ENCODE measurements at regions not wholly inside any gene's neighbourhood (a gene's known extent, or its start where the extent isn't known, plus 50 kb on each side); places are given as distances from the start of the nearest gene placed in this dataset.

DNA sequence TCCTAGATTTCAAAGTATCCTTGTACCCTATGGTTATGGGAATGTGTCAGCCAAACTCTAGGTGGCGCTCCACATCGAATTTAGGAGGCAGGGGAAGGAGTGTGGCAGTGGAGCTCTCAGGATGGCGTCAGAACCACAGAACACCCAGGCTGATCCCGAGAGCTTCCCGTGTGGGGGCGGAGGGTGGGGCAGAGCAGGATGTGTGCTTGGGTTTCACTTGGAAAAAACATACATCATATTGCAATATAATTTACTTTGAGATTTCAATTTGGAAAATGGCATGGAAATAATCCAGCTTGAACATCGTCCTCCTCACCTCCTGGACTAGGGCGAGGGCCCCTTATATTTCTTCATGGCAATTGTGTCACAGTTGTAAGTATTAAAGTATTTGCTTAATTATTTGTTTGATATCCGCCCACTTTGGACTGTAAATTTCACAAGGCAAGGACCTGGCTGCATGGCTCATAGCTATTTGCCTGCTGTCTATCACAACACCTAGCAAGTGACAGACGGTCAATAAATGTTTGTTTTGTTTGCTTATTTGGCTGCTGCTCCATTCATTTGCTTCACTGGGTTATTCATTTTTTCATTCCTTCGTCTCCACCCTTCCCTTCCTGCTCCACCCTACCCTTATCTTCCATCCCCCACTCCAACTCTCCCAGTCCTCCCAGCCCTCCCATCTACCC is 221.5 kb upstream of the HMGA2 start:
- no peaks in the 10 kb centered on the region for H3K9me3 Mint-ChIP-seq (ENCODE audit: unreplicated experiment)
- TF ChIP-seq, protein P1, sequence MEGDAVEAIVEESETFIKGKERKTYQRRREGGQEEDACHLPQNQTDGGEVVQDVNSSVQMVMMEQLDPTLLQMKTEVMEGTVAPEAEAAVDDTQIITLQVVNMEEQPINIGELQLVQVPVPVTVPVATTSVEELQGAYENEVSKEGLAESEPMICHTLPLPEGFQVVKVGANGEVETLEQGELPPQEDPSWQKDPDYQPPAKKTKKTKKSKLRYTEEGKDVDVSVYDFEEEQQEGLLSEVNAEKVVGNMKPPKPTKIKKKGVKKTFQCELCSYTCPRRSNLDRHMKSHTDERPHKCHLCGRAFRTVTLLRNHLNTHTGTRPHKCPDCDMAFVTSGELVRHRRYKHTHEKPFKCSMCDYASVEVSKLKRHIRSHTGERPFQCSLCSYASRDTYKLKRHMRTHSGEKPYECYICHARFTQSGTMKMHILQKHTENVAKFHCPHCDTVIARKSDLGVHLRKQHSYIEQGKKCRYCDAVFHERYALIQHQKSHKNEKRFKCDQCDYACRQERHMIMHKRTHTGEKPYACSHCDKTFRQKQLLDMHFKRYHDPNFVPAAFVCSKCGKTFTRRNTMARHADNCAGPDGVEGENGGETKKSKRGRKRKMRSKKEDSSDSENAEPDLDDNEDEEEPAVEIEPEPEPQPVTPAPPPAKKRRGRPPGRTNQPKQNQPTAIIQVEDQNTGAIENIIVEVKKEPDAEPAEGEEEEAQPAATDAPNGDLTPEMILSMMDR (IDR thresholded peaks at IDR 0.05; ENCODE audit: unreplicated experiment), result peak; percentile 67

DNA sequence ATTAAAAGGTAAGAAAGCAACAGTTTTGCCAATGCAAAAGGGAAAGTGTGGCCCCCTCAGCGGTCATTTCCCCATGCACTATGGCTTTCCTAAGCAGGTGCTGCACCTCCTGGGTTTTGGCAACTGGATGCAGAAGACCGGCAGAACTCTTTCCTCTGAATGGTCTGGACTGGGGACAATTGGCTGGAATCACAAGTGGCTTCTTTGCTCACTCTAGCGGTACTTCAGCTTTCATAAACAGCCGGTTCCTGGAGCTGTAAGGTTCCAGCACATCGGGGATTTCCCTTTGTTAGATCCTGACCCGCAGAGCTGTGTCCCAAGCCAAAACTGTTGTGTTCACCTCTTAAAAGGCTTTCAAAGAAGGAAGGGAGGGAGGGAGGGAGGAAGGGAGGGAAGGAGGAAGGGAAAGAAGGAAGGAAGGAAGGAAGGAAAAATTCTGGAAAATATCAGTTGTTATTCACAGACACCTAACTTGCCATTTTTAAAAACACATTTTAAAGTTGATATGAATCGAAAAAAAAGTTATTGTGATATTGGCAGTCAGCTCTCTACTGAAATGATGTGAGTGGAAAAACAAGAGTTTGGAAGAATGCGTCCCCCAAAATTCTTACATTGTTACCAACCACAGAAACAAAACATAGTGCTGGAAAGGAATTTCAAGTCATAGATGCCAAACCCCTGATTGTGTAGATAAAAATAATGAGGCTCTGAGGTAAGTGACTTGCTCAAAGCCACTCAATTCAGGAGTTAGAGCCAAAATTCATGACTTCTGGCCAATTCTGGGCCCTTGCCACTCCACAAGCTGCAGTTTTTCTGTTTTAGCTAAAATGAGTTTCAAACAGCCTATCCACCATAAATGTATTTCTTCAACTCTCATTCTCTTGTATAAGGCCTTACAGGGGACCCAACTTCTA is 220.6 kb upstream of the HMGA2 start:
- peak overlapping the region; percentile 81 for H3K4me3 Mint-ChIP-seq (ENCODE audit: unreplicated experiment)
- H3K9me3 Mint-ChIP-seq (ENCODE audit: unreplicated experiment), result no peaks in the 10 kb centered on the region
- intact Hi-C loops (cut with micrococcal nuclease), result loop anchor here (1.0 to 5.0 kb wide), 6 partner anchors 91 to 484 kb away; partner anchors contain the start of gene HMGA2
- peak overlapping the region; percentile 42 for H3K27ac Mint-ChIP-seq (ENCODE audit: low read depth, unreplicated experiment)
- CTCF ChIA-PET, result interaction anchor here (0.6 to 4.7 kb wide), 25 partner anchors 13 to 409 kb away, joined by 3 to 76 read pairs (median 5); no protein-coding TSS in a partner anchor
- peak; percentile 91 for DNase-seq (ENCODE audit: unreplicated experiment)
- H3K4me1 Mint-ChIP-seq (ENCODE audit: insufficient read depth, unreplicated experiment), result peaks cover 42% of the 10 kb centered on the region
- TF ChIP-seq, protein P1 (IDR thresholded peaks at IDR 0.05; ENCODE audit: unreplicated experiment), result no peak
- H3K27me3 Mint-ChIP-seq (ENCODE audit: insufficient read depth, unreplicated experiment), result no peaks in the 10 kb centered on the region
- BruUV-seq (replicated peaks), result TSS peak; percentile 72
- no peaks in the 10 kb centered on the region for H3K36me3 Mint-ChIP-seq (ENCODE audit: insufficient read depth, unreplicated experiment)
- POLR2A ChIA-PET, result interaction anchor here (0.6 to 3.9 kb wide), 22 partner anchors 27 to 350 kb away, joined by 3 to 29 read pairs (median 6); partner anchors contain the start of gene HMGA2

More for the DNA sequence above, 221.5 kb upstream of the HMGA2 start:
- peak; percentile 97 for DNase-seq (ENCODE audit: unreplicated experiment)
- Mint-ChIP-seq H3K4me3 (ENCODE audit: unreplicated experiment) (peak overlapping the region; percentile 81), H3K27me3 (ENCODE audit: insufficient read depth, unreplicated experiment) (no peaks in the 10 kb centered on the region), H3K4me1 (ENCODE audit: insufficient read depth, unreplicated experiment) (peaks cover 46% of the 10 kb centered on the region), H3K36me3 (ENCODE audit: insufficient read depth, unreplicated experiment) (no peaks in the 10 kb centered on the region), H3K27ac (ENCODE audit: low read depth, unreplicated experiment) (peak overlapping the region; percentile 42)
- CTCF ChIA-PET, result interaction anchor here (0.6 to 4.7 kb wide), 62 partner anchors 9 to 505 kb away, joined by 3 to 76 read pairs (median 4); no protein-coding TSS in a partner anchor
- POLR2A ChIA-PET, result interaction anchor here (0.7 to 3.9 kb wide), 29 partner anchors 11 to 488 kb away, joined by 3 to 29 read pairs (median 5); partner anchors contain the start of genes HMGA2 and LEMD3
- intact Hi-C loops (cut with micrococcal nuclease), result loop anchor here (1.0 to 5.0 kb wide), 12 partner anchors 29 to 505 kb away; partner anchors contain the start of gene HMGA2
- TSS peak; percentile 66 for BruUV-seq (replicated peaks)

DNA sequence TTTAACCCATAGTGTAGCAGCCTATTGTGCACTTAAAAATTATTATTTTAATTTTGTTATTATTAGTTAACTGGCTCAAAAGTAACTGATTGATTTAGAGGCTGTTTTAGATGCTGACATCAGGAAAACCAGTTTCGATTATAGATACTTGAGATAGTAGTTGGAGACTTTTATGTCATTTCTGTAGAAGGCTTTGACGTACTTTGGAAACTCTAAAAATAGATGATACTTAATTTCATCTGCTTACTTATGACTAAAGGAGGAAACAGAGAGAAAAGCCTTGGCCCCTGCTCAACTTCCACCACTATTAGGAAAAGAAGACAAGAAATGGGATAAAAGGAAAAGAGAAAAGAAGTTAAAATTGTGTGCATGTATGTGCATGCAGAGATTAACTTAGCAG is 219.3 kb upstream of the HMGA2 start:
- ChIA-PET POLR2A (interaction anchor here (0.6 to 3.5 kb wide), 3 partner anchors 29 to 52 kb away, joined by 3 to 25 read pairs (median 5); no protein-coding TSS in a partner anchor), CTCF (interaction anchor here (0.6 to 4.7 kb wide), 2 partner anchors 70 to 430 kb away, joined by 3 to 76 read pairs; no protein-coding TSS in a partner anchor)
- TF ChIP-seq, protein P1 (IDR thresholded peaks at IDR 0.05; ENCODE audit: unreplicated experiment), result no peak
- no peak overlapping the region for H3K4me3 Mint-ChIP-seq (ENCODE audit: unreplicated experiment)
- intact Hi-C loops (cut with micrococcal nuclease), result no loop called here
- H3K9me3 Mint-ChIP-seq (ENCODE audit: unreplicated experiment), result no peaks in the 10 kb centered on the region
- DNase-seq (ENCODE audit: unreplicated experiment), result no peak
- H3K27ac Mint-ChIP-seq (ENCODE audit: low read depth, unreplicated experiment), result peak overlapping the region; percentile 42
- H3K27me3 Mint-ChIP-seq (ENCODE audit: insufficient read depth, unreplicated experiment), result no peaks in the 10 kb centered on the region
- no TSS peak for BruUV-seq (replicated peaks)
- H3K4me1 Mint-ChIP-seq (ENCODE audit: insufficient read depth, unreplicated experiment), result peaks cover 55% of the 10 kb centered on the region
- H3K36me3 Mint-ChIP-seq (ENCODE audit: insufficient read depth, unreplicated experiment), result no peaks in the 10 kb centered on the region
